Astrocyte (in vitro differentiated cells and primary cell): ENCODE measurements at regions not wholly inside any gene's neighbourhood (a gene's known extent, or its start where the extent isn't known, plus 50 kb on each side); places are given as distances from the start of the nearest gene placed in this dataset.

Experiments
- DNase-seq: peaks from one replicate; pipeline ENCODE4 v3.0.0-alpha.2; 2010; ENCODE audit warnings: low read depth
- FAIRE-seq: peaks from 2 replicates; lab custom pipeline; 2011; peaks lifted over from hg19 to GRCh38; lab: Jason Lieb, UNC
- H2AFZ ChIP-seq: 2 replicates; pipeline ENCODE4 v1.6.0; 2012; ENCODE audit warnings: low read depth, low read length, inconsistent platforms
- H3K27ac ChIP-seq: 2 replicates; pipeline ENCODE4 v1.5.1; 2011; ENCODE audit warnings: low read depth, low read length, inconsistent platforms
- H3K27me3 ChIP-seq: 2 replicates; pipeline ENCODE4 v1.6.0; 2011; ENCODE audit warnings: low read length, inconsistent platforms; ENCODE audit not compliant: insufficient read depth
- H3K36me3 ChIP-seq: 2 replicates; pipeline ENCODE4 v1.5.1; 2011; ENCODE audit warnings: low read length, inconsistent platforms; ENCODE audit not compliant: insufficient read depth
- H3K4me1 ChIP-seq: 2 replicates; pipeline ENCODE4 v1.5.1; 2011; ENCODE audit warnings: low read length, inconsistent platforms; ENCODE audit not compliant: insufficient read depth
- H3K4me2 ChIP-seq: 2 replicates; pipeline ENCODE4 v1.6.0; 2012; ENCODE audit warnings: low read length, inconsistent platforms
- H3K4me3 ChIP-seq: 2 replicates; pipeline ENCODE4 v1.5.1; 2011; ENCODE audit warnings: low read depth, mild to moderate bottlenecking, low read length, inconsistent platforms; ENCODE audit not compliant: insufficient read depth
- H3K79me2 ChIP-seq: 2 replicates; pipeline ENCODE4 v1.6.0; 2012; ENCODE audit warnings: mild to moderate bottlenecking, low read length, inconsistent platforms; ENCODE audit not compliant: insufficient read depth
- H3K9ac ChIP-seq: 2 replicates; pipeline ENCODE4 v1.6.0; 2012; ENCODE audit warnings: mild to moderate bottlenecking, low read length, inconsistent platforms
- H3K9me3 ChIP-seq: 2 replicates; pipeline ENCODE4 v1.5.1; 2012; ENCODE audit warnings: low read depth, mild to moderate bottlenecking, low read length, inconsistent platforms; ENCODE audit not compliant: insufficient read depth
- H4K20me1 ChIP-seq: 2 replicates; pipeline ENCODE4 v1.6.0; 2012; ENCODE audit warnings: low read length, inconsistent platforms; ENCODE audit not compliant: insufficient read depth
- H3K27ac Mint-ChIP-seq: one replicate; pipeline ENCODE4 v1.8.0; 2021; ENCODE audit warnings: mild to moderate bottlenecking, mixed read lengths; ENCODE audit not compliant: unreplicated experiment
- H3K27me3 Mint-ChIP-seq: one replicate; pipeline ENCODE4 v1.8.0; 2021; ENCODE audit warnings: low read depth, mixed read lengths; ENCODE audit not compliant: unreplicated experiment
- H3K36me3 Mint-ChIP-seq: one replicate; pipeline ENCODE4 v1.8.0; 2021; ENCODE audit warnings: low read depth, mixed read lengths; ENCODE audit not compliant: unreplicated experiment
- H3K4me1 Mint-ChIP-seq: one replicate; pipeline ENCODE4 v1.8.0; 2021; ENCODE audit warnings: low read depth, mixed read lengths; ENCODE audit not compliant: unreplicated experiment
- H3K4me3 Mint-ChIP-seq: one replicate; pipeline ENCODE4 v1.8.0; 2021; ENCODE audit warnings: mild to moderate bottlenecking, moderate library complexity, mixed read lengths; ENCODE audit not compliant: unreplicated experiment
- H3K9me3 Mint-ChIP-seq: one replicate; pipeline ENCODE4 v1.8.0; 2021; ENCODE audit warnings: mild to moderate bottlenecking, mixed read lengths; ENCODE audit not compliant: unreplicated experiment
- CTCF ChIP-seq: IDR thresholded peaks from 2 replicates; pipeline ENCODE4 v1.5.1; 2011; ENCODE audit warnings: low read depth, mild to moderate bottlenecking, inconsistent platforms, low read length, moderate library complexity; ENCODE audit not compliant: insufficient read depth
- EZH2 ChIP-seq: IDR thresholded peaks from 2 replicates; pipeline ENCODE4 v1.6.1; 2012; ENCODE audit warnings: mild to moderate bottlenecking, low read length, inconsistent platforms; ENCODE audit not compliant: insufficient read depth

GRCh38 chr20:51914758-51915157 is 112.4 kb upstream of the SALL4 start:
- no peak for TF ChIP-seq CTCF
- no peak for TF ChIP-seq EZH2
- H3K27me3 Mint-ChIP-seq = peaks cover 2% of the 10 kb centered on the region
- Histone ChIP-seq H4K20me1 (no peaks in the 10 kb centered on the region), H3K4me1 (peaks cover 15% of the 10 kb centered on the region), H3K36me3 (no peaks in the 10 kb centered on the region), H3K4me3 (no peak overlapping the region), H3K9ac (no peak overlapping the region), H3K4me2 (no peak overlapping the region), H3K27ac (no peak overlapping the region), H3K79me2 (no peaks in the 10 kb centered on the region), H2AFZ (no peak overlapping the region), H3K9me3 (no peaks in the 10 kb centered on the region), H3K27me3 (no peaks in the 10 kb centered on the region)
- no peaks in the 10 kb centered on the region for H3K36me3 Mint-ChIP-seq
- H3K27ac Mint-ChIP-seq = no peak overlapping the region
- H3K9me3 Mint-ChIP-seq = no peaks in the 10 kb centered on the region
- DNase-seq = no peak
- H3K4me3 Mint-ChIP-seq = no peak overlapping the region
- no peak for FAIRE-seq
- H3K4me1 Mint-ChIP-seq = peaks cover 27% of the 10 kb centered on the region

- Mint-ChIP-seq H3K9me3 (no peaks in the 10 kb centered on the region), H3K4me3 (peak overlapping the region; percentile 42), H3K27me3 (peaks cover 2% of the 10 kb centered on the region), H3K36me3 (no peaks in the 10 kb centered on the region), H3K4me1 (peaks cover 19% of the 10 kb centered on the region), H3K27ac (peak overlapping the region; percentile 47)
- Histone ChIP-seq H3K36me3 (no peaks in the 10 kb centered on the region), H3K27ac (peak overlapping the region; percentile 15), H3K9me3 (no peaks in the 10 kb centered on the region), H4K20me1 (no peaks in the 10 kb centered on the region), H3K4me2 (peak overlapping the region; percentile 81), H3K79me2 (no peaks in the 10 kb centered on the region), H3K9ac (peak overlapping the region; percentile 22), H3K27me3 (no peaks in the 10 kb centered on the region), H3K4me3 (peak overlapping the region; percentile 35), H2AFZ (peak overlapping the region; percentile 8), H3K4me1 (peaks cover 18% of the 10 kb centered on the region)
- TF ChIP-seq CTCF (no peak), EZH2 (no peak)
- DNase-seq (peak; percentile 65), FAIRE-seq (no peak)
These were observed 108.2 kb upstream of the SALL4 start for GRCh38 chr20:51910321-51911050.

- H3K4me1 Mint-ChIP-seq = peaks cover 24% of the 10 kb centered on the region
- Histone ChIP-seq H3K79me2 (no peaks in the 10 kb centered on the region), H3K36me3 (no peaks in the 10 kb centered on the region), H3K27ac (no peak overlapping the region), H3K9me3 (no peaks in the 10 kb centered on the region), H3K9ac (no peak overlapping the region), H3K4me3 (no peak overlapping the region), H3K4me1 (peaks cover 18% of the 10 kb centered on the region), H3K4me2 (no peak overlapping the region), H3K27me3 (no peaks in the 10 kb centered on the region), H4K20me1 (no peaks in the 10 kb centered on the region), H2AFZ (no peak overlapping the region)
- H3K4me3 Mint-ChIP-seq = no peak overlapping the region
- no peak overlapping the region for H3K27ac Mint-ChIP-seq
- no peak for DNase-seq
- TF ChIP-seq EZH2 = no peak
- TF ChIP-seq CTCF = no peak
- H3K27me3 Mint-ChIP-seq = no peaks in the 10 kb centered on the region
- FAIRE-seq = no peak
- peaks cover 2% of the 10 kb centered on the region for H3K9me3 Mint-ChIP-seq
- no peaks in the 10 kb centered on the region for H3K36me3 Mint-ChIP-seq
These were observed 104.4 kb upstream of the SALL4 start for GRCh38 chr20:51906679-51907078.
